WTC11 (cell line): ENCODE measurements at regions not wholly inside any gene's neighbourhood (a gene's known extent, or its start where the extent isn't known, plus 50 kb on each side); places are given as distances from the start of the nearest gene placed in this dataset.

Experiments used
- ATAC-seq: fragments of 200-7000 bp; cut with Tn5 transposase; 2 replicates; pipeline ENCODE4 v1.10.0; 2021; ENCODE audit warnings: mild to moderate bottlenecking, moderate library complexity
- CTCF ChIA-PET: fragments of 300-600 bp; sonication (Branson Sonifier 250); formaldehyde crosslinking; loops from one replicate; lab custom pipeline; 2021; ENCODE audit warnings: antibody characterized with exemption; lab: Charles Lee
- POLR2A ChIA-PET: fragments of 350-600 bp; sonication (Branson Sonifier 250); formaldehyde crosslinking; loops from one replicate; lab custom pipeline; 2021; ENCODE audit warnings: antibody characterized with exemption; lab: Charles Lee
- DNase-seq: peaks from one replicate; pipeline ENCODE4 v3.0.0; 2021; ENCODE audit warnings: low spot score
- H3K27ac Mint-ChIP-seq: 2 replicates; pipeline ENCODE4 v1.8.0; 2021; ENCODE audit warnings: mixed read lengths
- H3K27me3 Mint-ChIP-seq: 2 replicates; pipeline ENCODE4 v1.8.0; 2021; ENCODE audit warnings: low read depth, mild to moderate bottlenecking, moderate library complexity, mixed read lengths
- H3K36me3 Mint-ChIP-seq: 2 replicates; pipeline ENCODE4 v1.8.0; 2021; ENCODE audit warnings: mixed read lengths
- H3K4me1 Mint-ChIP-seq: 2 replicates; pipeline ENCODE4 v1.8.0; 2022; ENCODE audit warnings: mixed read lengths
- H3K4me3 Mint-ChIP-seq: 2 replicates; pipeline ENCODE4 v1.8.0; 2021; ENCODE audit warnings: mild to moderate bottlenecking, moderate library complexity, mixed read lengths
- H3K9me3 Mint-ChIP-seq: 2 replicates; pipeline ENCODE4 v1.8.0; 2021; ENCODE audit warnings: mixed read lengths
- CREB1 ChIP-seq: sonication (generic); formaldehyde crosslinking; IDR thresholded peaks from 2 replicates; pipeline ENCODE4 v1.8.0; 2023; ENCODE audit warnings: mild to moderate bottlenecking, missing genetic modification reagents
- E2F1 ChIP-seq: sonication (generic); formaldehyde crosslinking; IDR thresholded peaks from 2 replicates; pipeline ENCODE4 v1.8.0; 2022; ENCODE audit warnings: mild to moderate bottlenecking, missing genetic modification reagents
- E2F4 ChIP-seq: sonication (generic); formaldehyde crosslinking; IDR thresholded peaks from 2 replicates; pipeline ENCODE4 v1.8.1; 2022; ENCODE audit warnings: low read depth, mild to moderate bottlenecking, moderate library complexity, missing genetic modification reagents, borderline replicate concordance
- ELF4 ChIP-seq: sonication (generic); formaldehyde crosslinking; IDR thresholded peaks from 2 replicates; pipeline ENCODE4 v1.8.1; 2022; ENCODE audit warnings: low read depth, mild to moderate bottlenecking, moderate library complexity, missing genetic modification reagents
- FOXP4 ChIP-seq: sonication (generic); formaldehyde crosslinking; IDR thresholded peaks from 2 replicates; pipeline ENCODE4 v1.8.0; 2022; ENCODE audit warnings: mild to moderate bottlenecking, missing genetic modification reagents
- HMGA2 ChIP-seq: fragments of 250-450 bp; sonication (Bioruptor Pico); IDR thresholded peaks from 2 replicates; pipeline ENCODE4 v1.4.0; 2021; ENCODE audit warnings: mild to moderate bottlenecking, moderate library complexity
- JUN ChIP-seq: sonication (generic); formaldehyde crosslinking; IDR thresholded peaks from 2 replicates; pipeline ENCODE4 v1.8.0; 2023; ENCODE audit warnings: mild to moderate bottlenecking, missing genetic modification reagents
- KAT7 ChIP-seq: sonication (generic); formaldehyde crosslinking; IDR thresholded peaks from 2 replicates; pipeline ENCODE4 v1.8.1; 2023; ENCODE audit warnings: missing genetic modification reagents, mild to moderate bottlenecking, borderline replicate concordance
- MAX ChIP-seq: sonication (generic); formaldehyde crosslinking; IDR thresholded peaks from 2 replicates; pipeline ENCODE4 v1.8.0; 2022; ENCODE audit warnings: mild to moderate bottlenecking, missing genetic modification reagents
- NFE2L1 ChIP-seq: sonication (generic); formaldehyde crosslinking; IDR thresholded peaks from 2 replicates; pipeline ENCODE4 v1.8.1; 2023; ENCODE audit warnings: missing genetic modification reagents
- RELA ChIP-seq: sonication (generic); formaldehyde crosslinking; IDR thresholded peaks from 2 replicates; pipeline ENCODE4 v1.8.1; 2022; ENCODE audit warnings: missing genetic modification reagents, mild to moderate bottlenecking, borderline replicate concordance
- SMAD4 ChIP-seq: sonication (generic); formaldehyde crosslinking; IDR thresholded peaks from 2 replicates; pipeline ENCODE4 v1.8.0; 2022; ENCODE audit warnings: mild to moderate bottlenecking, missing genetic modification reagents
- ZMAT4 ChIP-seq: fragments of 250-450 bp; sonication (Bioruptor Pico); IDR thresholded peaks from 2 replicates; pipeline ENCODE4 v1.9.0; 2021; ENCODE audit warnings: mild to moderate bottlenecking
- ZNF121 ChIP-seq: sonication (generic); formaldehyde crosslinking; IDR thresholded peaks from 2 replicates; pipeline ENCODE4 v1.8.0; 2023; ENCODE audit warnings: missing genetic modification reagents
- ZNF138 ChIP-seq: sonication (generic); formaldehyde crosslinking; conservative IDR thresholded peaks from 2 replicates; pipeline ENCODE4 v1.8.1; 2022; ENCODE audit warnings: mild to moderate bottlenecking, moderate library complexity, missing genetic modification reagents
- ZNF219 ChIP-seq: sonication (generic); formaldehyde crosslinking; IDR thresholded peaks from 2 replicates; pipeline ENCODE4 v1.8.0; 2023; ENCODE audit warnings: missing genetic modification reagents, mild to moderate bottlenecking, borderline replicate concordance
- ZNF281 ChIP-seq: sonication (generic); formaldehyde crosslinking; IDR thresholded peaks from 2 replicates; pipeline ENCODE4 v1.8.0; 2023; ENCODE audit warnings: mild to moderate bottlenecking, missing genetic modification reagents
- ZNF317 ChIP-seq: sonication (generic); formaldehyde crosslinking; IDR thresholded peaks from 2 replicates; pipeline ENCODE4 v1.8.1; 2023; ENCODE audit warnings: low read depth, mild to moderate bottlenecking, moderate library complexity, missing genetic modification reagents, borderline replicate concordance
- ZNF423 ChIP-seq: fragments of 250-450 bp; sonication (Bioruptor Pico); IDR thresholded peaks from 2 replicates; pipeline ENCODE4 v2.1.2; 2022; ENCODE audit warnings: mild to moderate bottlenecking, moderate library complexity
- ZNF512 ChIP-seq: sonication (generic); formaldehyde crosslinking; IDR thresholded peaks from 2 replicates; pipeline ENCODE4 v1.8.1; 2022; ENCODE audit warnings: missing genetic modification reagents, borderline replicate concordance

GRCh38 chr2:226154610-226155009 lies 645.0 kb downstream of the IRS1 start (continued):
- TF ChIP-seq ZNF281 (CRISPR knock-in tag): no peak

GRCh38 chr2:226153553-226153952 lies 646.1 kb downstream of the IRS1 start:
- TF ChIP-seq MAX (CRISPR knock-in tag) (no peak), JUN (CRISPR knock-in tag) (no peak), ZNF317 (CRISPR knock-in tag) (no peak), ZNF512 (CRISPR knock-in tag) (no peak), ZNF423 (CRISPR knock-in tag) (no peak), ZNF121 (CRISPR knock-in tag) (no peak), FOXP4 (CRISPR knock-in tag) (no peak), ZNF219 (CRISPR knock-in tag) (no peak), KAT7 (no peak), HMGA2 (CRISPR knock-in tag) (no peak), ZMAT4 (no peak), ELF4 (CRISPR knock-in tag) (no peak)
- TF ChIP-seq, all 79 proteins: peak for 0
- Mint-ChIP-seq H3K4me3 (no peak overlapping the region), H3K36me3 (no peaks in the 10 kb centered on the region), H3K27me3 (no peaks in the 10 kb centered on the region), H3K27ac (no peak overlapping the region), H3K9me3 (no peaks in the 10 kb centered on the region), H3K4me1 (peaks cover 38% of the 10 kb centered on the region)
- ATAC-seq (no peak; the same call in 1 of the 2 replicates), DNase-seq (no peak)
- POLR2A ChIA-PET: no interaction called here
- CTCF ChIA-PET: no interaction called here

GRCh38 chr2:226151157-226151556 lies 648.5 kb downstream of the IRS1 start:
- CTCF ChIA-PET: no interaction called here

More at GRCh38 chr2:226151157-226151556, 648.5 kb downstream of the IRS1 start:
- Mint-ChIP-seq H3K27me3 (no peaks in the 10 kb centered on the region), H3K9me3 (0 out of 2 replicates have a peak, but pooled peaks cover 3% of the 10 kb centered on the region), H3K4me3 (no peak overlapping the region), H3K27ac (peak overlapping the region; percentile 53), H3K4me1 (peaks cover 18% of the 10 kb centered on the region)
- DNase-seq: no peak
- ATAC-seq: no peak
- POLR2A ChIA-PET: no interaction called here
- TF ChIP-seq JUN (CRISPR knock-in tag) (no peak), SMAD4 (CRISPR knock-in tag) (no peak), ZMAT4 (no peak), E2F4 (CRISPR knock-in tag) (no peak), CREB1 (CRISPR knock-in tag) (no peak), NFE2L1 (no peak), ZNF138 (CRISPR knock-in tag) (no peak), RELA (no peak), HMGA2 (CRISPR knock-in tag) (no peak), E2F1 (CRISPR knock-in tag) (no peak)
- TF ChIP-seq, all 79 proteins: peak for 0
- H3K36me3 Mint-ChIP-seq: no peaks in the 10 kb centered on the region
